SK-N-MC (cell line): ENCODE measurements at regions not wholly inside any gene's neighbourhood (a gene's known extent, or its start where the extent isn't known, plus 50 kb on each side); places are given as distances from the start of the nearest gene placed in this dataset.

Source experiments
- EZH2 ChIP-seq: fragments of 200-600 bp; sonication (generic); IDR thresholded peaks from one replicate; pipeline ENCODE4 v1.6.1; 2017; ENCODE audit warnings: antibody characterized with exemption
- POLR2AphosphoS5 ChIP-seq: IDR thresholded peaks from 2 replicates; pipeline ENCODE4 v1.6.1; 2012; ENCODE audit warnings: mild to moderate bottlenecking, low read depth, low read length, borderline replicate concordance

DNA sequence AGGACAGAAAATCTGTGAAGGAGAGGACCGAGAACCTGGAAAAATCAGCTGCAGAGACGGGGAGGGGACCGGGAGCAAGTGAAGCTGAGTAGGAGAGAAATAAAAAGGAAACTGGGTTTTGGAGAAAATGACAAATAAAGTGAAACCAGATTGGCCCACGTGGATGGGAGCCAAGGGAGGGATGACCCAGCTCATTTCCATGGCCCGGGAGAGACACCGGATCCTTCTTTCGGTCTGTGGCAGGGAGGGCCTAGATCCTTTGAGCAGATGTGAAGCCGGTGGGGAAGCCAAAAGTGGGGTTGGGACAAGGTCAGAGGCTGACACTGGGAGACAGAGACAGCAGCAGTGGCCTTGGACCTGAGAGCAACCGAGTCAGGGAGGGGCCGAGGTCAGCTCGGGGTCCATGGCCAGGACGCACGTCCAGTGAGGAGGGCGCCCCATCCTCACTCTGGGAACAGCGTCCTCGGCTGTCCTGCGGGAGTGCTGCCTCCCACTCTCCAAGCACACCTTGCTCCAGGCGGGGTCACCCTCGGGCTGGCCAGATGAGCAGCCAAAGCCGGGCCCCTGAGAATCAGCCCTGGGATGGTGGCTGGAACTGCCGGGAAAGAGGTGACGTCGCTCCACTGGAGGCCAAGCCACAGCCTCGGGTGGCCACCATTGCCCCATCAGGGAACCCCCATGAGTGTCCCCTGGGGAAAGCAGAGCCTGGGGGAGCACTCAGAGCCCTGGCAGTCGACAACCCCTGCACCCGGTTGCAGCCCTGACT lies 50.8 kb upstream of the CDR2 start:
- TF ChIP-seq POLR2AphosphoS5: no peak
- TF ChIP-seq EZH2: no peak
